WTC11 (cell line): ENCODE measurements at regions not wholly inside any gene's neighbourhood (a gene's known extent, or its start where the extent isn't known, plus 50 kb on each side); places are given as distances from the start of the nearest gene placed in this dataset.

ENCODE experiments used
- ATAC-seq: fragments of 200-7000 bp; cut with Tn5 transposase; 2 replicates; pipeline ENCODE4 v1.10.0; 2021; ENCODE audit warnings: mild to moderate bottlenecking, moderate library complexity
- CTCF ChIA-PET: fragments of 300-600 bp; sonication (Branson Sonifier 250); formaldehyde crosslinking; loops from one replicate; lab custom pipeline; 2021; ENCODE audit warnings: antibody characterized with exemption; lab: Charles Lee
- POLR2A ChIA-PET: fragments of 350-600 bp; sonication (Branson Sonifier 250); formaldehyde crosslinking; loops from one replicate; lab custom pipeline; 2021; ENCODE audit warnings: antibody characterized with exemption; lab: Charles Lee
- DNase-seq: peaks from one replicate; pipeline ENCODE4 v3.0.0; 2021; ENCODE audit warnings: low spot score
- H3K27ac Mint-ChIP-seq: 2 replicates; pipeline ENCODE4 v1.8.0; 2021; ENCODE audit warnings: mixed read lengths
- H3K27me3 Mint-ChIP-seq: 2 replicates; pipeline ENCODE4 v1.8.0; 2021; ENCODE audit warnings: low read depth, mild to moderate bottlenecking, moderate library complexity, mixed read lengths
- H3K36me3 Mint-ChIP-seq: 2 replicates; pipeline ENCODE4 v1.8.0; 2021; ENCODE audit warnings: mixed read lengths
- H3K4me1 Mint-ChIP-seq: 2 replicates; pipeline ENCODE4 v1.8.0; 2022; ENCODE audit warnings: mixed read lengths
- H3K4me3 Mint-ChIP-seq: 2 replicates; pipeline ENCODE4 v1.8.0; 2021; ENCODE audit warnings: mild to moderate bottlenecking, moderate library complexity, mixed read lengths
- H3K9me3 Mint-ChIP-seq: 2 replicates; pipeline ENCODE4 v1.8.0; 2021; ENCODE audit warnings: mixed read lengths
- ATF1 ChIP-seq: sonication (generic); formaldehyde crosslinking; IDR thresholded peaks from 2 replicates; pipeline ENCODE4 v1.8.1; 2023; ENCODE audit warnings: mild to moderate bottlenecking, moderate library complexity, missing genetic modification reagents
- ETV6 ChIP-seq: sonication (generic); formaldehyde crosslinking; IDR thresholded peaks from 2 replicates; pipeline ENCODE4 v1.8.1; 2022; ENCODE audit warnings: mild to moderate bottlenecking, missing genetic modification reagents
- GRHL2 ChIP-seq: fragments of 250-450 bp; sonication (Bioruptor Pico); IDR thresholded peaks from 2 replicates; pipeline ENCODE4 v1.8.0; 2022; ENCODE audit warnings: mild to moderate bottlenecking, moderate library complexity; ENCODE audit not compliant: insufficient replicate concordance, severe bottlenecking
- IRF2 ChIP-seq: sonication (generic); formaldehyde crosslinking; IDR thresholded peaks from 2 replicates; pipeline ENCODE4 v1.8.0; 2022; ENCODE audit warnings: low read depth, missing genetic modification reagents, borderline replicate concordance
- JAZF1 ChIP-seq: fragments of 250-450 bp; sonication (Bioruptor Pico); IDR thresholded peaks from 2 replicates; pipeline ENCODE4 v1.9.0; 2021; ENCODE audit warnings: moderate library complexity, mild to moderate bottlenecking, inconsistent platforms
- JUN ChIP-seq: sonication (generic); formaldehyde crosslinking; IDR thresholded peaks from 2 replicates; pipeline ENCODE4 v1.8.0; 2023; ENCODE audit warnings: mild to moderate bottlenecking, missing genetic modification reagents
- KAT7 ChIP-seq: sonication (generic); formaldehyde crosslinking; IDR thresholded peaks from 2 replicates; pipeline ENCODE4 v1.8.1; 2023; ENCODE audit warnings: missing genetic modification reagents, mild to moderate bottlenecking, borderline replicate concordance
- MXD4 ChIP-seq: fragments of 250-450 bp; sonication (Bioruptor Pico); IDR thresholded peaks from 2 replicates; pipeline ENCODE4 v1.8.0; 2021; ENCODE audit warnings: mild to moderate bottlenecking, moderate library complexity, borderline replicate concordance
- MYBL2 ChIP-seq: sonication (generic); formaldehyde crosslinking; IDR thresholded peaks from 2 replicates; pipeline ENCODE4 v1.8.1; 2023; ENCODE audit warnings: mild to moderate bottlenecking, moderate library complexity, missing genetic modification reagents
- NFYB ChIP-seq: sonication (generic); formaldehyde crosslinking; conservative IDR thresholded peaks from 2 replicates; pipeline ENCODE4 v1.8.0; 2022; ENCODE audit warnings: low read depth, missing genetic modification reagents
- NR2C2 ChIP-seq: sonication (generic); formaldehyde crosslinking; IDR thresholded peaks from 2 replicates; pipeline ENCODE4 v1.8.0; 2022; ENCODE audit warnings: mild to moderate bottlenecking, missing genetic modification reagents
- OVOL2 ChIP-seq: fragments of 250-450 bp; sonication (Bioruptor Pico); IDR thresholded peaks from 2 replicates; pipeline ENCODE4 v1.9.0; 2021; ENCODE audit warnings: mild to moderate bottlenecking, borderline replicate concordance
- PRRX2 ChIP-seq: fragments of 250-450 bp; sonication (Bioruptor Pico); IDR thresholded peaks from 2 replicates; pipeline ENCODE4 v1.8.0; 2021; ENCODE audit warnings: mild to moderate bottlenecking
- SMAD4 ChIP-seq: sonication (generic); formaldehyde crosslinking; IDR thresholded peaks from 2 replicates; pipeline ENCODE4 v1.8.0; 2022; ENCODE audit warnings: mild to moderate bottlenecking, missing genetic modification reagents
- TCF7 ChIP-seq: sonication (generic); formaldehyde crosslinking; IDR thresholded peaks from 2 replicates; pipeline ENCODE4 v1.8.0; 2022; ENCODE audit warnings: mild to moderate bottlenecking, low read depth, missing genetic modification reagents, moderate library complexity
- TEAD4 ChIP-seq: sonication (generic); formaldehyde crosslinking; IDR thresholded peaks from 2 replicates; pipeline ENCODE4 v1.8.0; 2022; ENCODE audit warnings: mild to moderate bottlenecking, missing genetic modification reagents
- ZBTB21 ChIP-seq: sonication (generic); formaldehyde crosslinking; IDR thresholded peaks from 2 replicates; pipeline ENCODE4 v1.8.1; 2023; ENCODE audit warnings: mild to moderate bottlenecking, missing genetic modification reagents, borderline replicate concordance
- ZNF263 ChIP-seq: sonication (generic); formaldehyde crosslinking; IDR thresholded peaks from 2 replicates; pipeline ENCODE4 v1.8.1; 2022; ENCODE audit warnings: low read depth, mild to moderate bottlenecking, moderate library complexity, missing genetic modification reagents
- ZNF317 ChIP-seq: sonication (generic); formaldehyde crosslinking; IDR thresholded peaks from 2 replicates; pipeline ENCODE4 v1.8.1; 2023; ENCODE audit warnings: low read depth, mild to moderate bottlenecking, moderate library complexity, missing genetic modification reagents, borderline replicate concordance
- ZNF671 ChIP-seq: fragments of 250-450 bp; sonication (Bioruptor Pico); IDR thresholded peaks from 2 replicates; pipeline ENCODE4 v1.8.0; 2021; ENCODE audit warnings: mild to moderate bottlenecking
- TF ChIP-seq, protein P1 (sequence below): sonication (generic); formaldehyde crosslinking; IDR thresholded peaks from 2 replicates; pipeline ENCODE4 v1.8.0; 2022; ENCODE audit warnings: mild to moderate bottlenecking, missing genetic modification reagents
- TF ChIP-seq, protein P2 (sequence below): sonication (generic); formaldehyde crosslinking; IDR thresholded peaks from 2 replicates; pipeline ENCODE4 v1.8.1; 2022; ENCODE audit warnings: low read depth, mild to moderate bottlenecking, moderate library complexity, missing genetic modification reagents, borderline replicate concordance
- TF ChIP-seq, protein P3 (sequence below): sonication (generic); formaldehyde crosslinking; IDR thresholded peaks from 2 replicates; pipeline ENCODE4 v1.8.0; 2022; ENCODE audit warnings: mild to moderate bottlenecking, missing genetic modification reagents
- TF ChIP-seq, protein P4 (sequence below): sonication (generic); formaldehyde crosslinking; conservative IDR thresholded peaks from 2 replicates; pipeline ENCODE4 v1.8.1; 2023; ENCODE audit warnings: mild to moderate bottlenecking, low read depth, missing genetic modification reagents, moderate library complexity
- TF ChIP-seq, protein P5 (sequence below): fragments of 250-450 bp; sonication (Bioruptor Pico); IDR thresholded peaks from 2 replicates; pipeline ENCODE4 v2.1.2; 2022; ENCODE audit warnings: mild to moderate bottlenecking, moderate library complexity

DNA sequence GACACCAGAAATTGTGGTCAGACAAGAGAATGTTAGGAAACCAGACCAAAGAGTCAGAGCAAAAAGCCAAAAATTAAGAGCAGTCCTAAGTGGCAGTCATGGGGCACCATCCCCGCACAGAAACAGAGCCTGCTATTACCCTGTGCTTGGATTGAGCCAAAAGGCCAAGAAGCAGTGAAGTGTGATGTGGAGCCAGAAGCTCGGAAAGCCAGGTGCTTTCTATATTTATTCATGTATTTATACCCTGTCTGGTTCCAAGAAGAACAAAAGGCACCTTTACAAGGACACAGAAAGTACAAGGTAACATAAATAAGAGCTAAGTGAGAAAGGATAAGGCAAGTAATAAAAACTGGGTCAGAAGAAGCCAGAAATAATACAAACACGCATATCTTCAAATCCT, 336.2 kb upstream of the CNR1 start:
- H3K4me1 Mint-ChIP-seq, result no peaks in the 10 kb centered on the region

DNA sequence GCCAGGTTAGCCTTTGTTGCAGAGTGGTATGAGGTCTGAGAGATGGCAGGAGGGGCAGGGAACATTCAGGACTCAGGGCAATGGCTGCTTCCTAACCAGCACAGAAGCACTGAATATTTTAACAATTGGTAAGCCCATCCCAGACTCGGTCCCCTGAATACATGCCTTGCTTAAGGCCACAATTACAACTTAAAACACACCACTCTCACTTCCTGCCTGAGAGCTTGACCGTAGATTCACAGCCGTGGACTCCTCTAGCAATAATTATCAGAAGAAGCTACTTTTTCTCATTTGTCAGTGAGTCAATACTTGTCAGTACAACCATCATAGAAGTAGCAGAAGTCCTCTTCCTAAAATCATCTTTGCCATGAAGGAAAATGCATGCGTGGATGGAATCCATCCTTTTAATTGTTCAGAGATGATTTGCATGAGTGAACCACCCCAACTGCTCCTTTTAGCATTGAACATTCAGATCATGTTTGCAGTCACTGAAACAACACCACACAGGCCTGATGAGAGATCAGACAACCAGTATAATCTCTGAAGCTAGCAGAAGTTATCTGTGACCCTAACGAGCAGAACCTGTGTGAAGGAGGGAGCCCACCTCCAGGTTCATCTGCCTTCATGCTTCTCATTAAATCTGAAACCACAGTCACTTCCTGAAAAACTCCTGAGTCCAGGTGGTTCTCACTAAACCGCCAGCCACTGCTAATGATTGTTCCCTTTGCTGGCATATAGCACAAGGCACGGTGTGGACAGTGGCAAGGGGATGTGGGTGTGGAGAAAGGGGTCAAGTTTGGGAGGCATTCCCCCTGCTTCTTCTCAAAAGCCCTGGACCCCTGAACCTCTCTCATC, 333.9 kb upstream of the CNR1 start:
- H3K4me1 Mint-ChIP-seq, result peaks cover 5% of the 10 kb centered on the region; the same call in 1 of the 2 replicates
- TF ChIP-seq ZBTB21 (CRISPR knock-in tag), result no peak
- no peak for TF ChIP-seq JAZF1 (CRISPR knock-in tag)
- TF ChIP-seq, protein P1, sequence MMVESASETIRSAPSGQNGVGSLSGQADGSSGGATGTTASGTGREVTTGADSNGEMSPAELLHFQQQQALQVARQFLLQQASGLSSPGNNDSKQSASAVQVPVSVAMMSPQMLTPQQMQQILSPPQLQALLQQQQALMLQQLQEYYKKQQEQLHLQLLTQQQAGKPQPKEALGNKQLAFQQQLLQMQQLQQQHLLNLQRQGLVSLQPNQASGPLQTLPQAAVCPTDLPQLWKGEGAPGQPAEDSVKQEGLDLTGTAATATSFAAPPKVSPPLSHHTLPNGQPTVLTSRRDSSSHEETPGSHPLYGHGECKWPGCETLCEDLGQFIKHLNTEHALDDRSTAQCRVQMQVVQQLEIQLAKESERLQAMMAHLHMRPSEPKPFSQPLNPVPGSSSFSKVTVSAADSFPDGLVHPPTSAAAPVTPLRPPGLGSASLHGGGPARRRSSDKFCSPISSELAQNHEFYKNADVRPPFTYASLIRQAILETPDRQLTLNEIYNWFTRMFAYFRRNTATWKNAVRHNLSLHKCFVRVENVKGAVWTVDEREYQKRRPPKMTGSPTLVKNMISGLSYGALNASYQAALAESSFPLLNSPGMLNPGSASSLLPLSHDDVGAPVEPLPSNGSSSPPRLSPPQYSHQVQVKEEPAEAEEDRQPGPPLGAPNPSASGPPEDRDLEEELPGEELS (CRISPR knock-in tag), result no peak
- TF ChIP-seq ZNF263 (CRISPR knock-in tag), result no peak
- no peak for TF ChIP-seq GRHL2 (CRISPR knock-in tag)
- ATAC-seq, result no peak

More for the DNA sequence above, 336.2 kb upstream of the CNR1 start:
- H3K9me3 Mint-ChIP-seq, result peaks cover 20% of the 10 kb centered on the region
- CTCF ChIA-PET, result no interaction called here
- peaks cover 4% of the 10 kb centered on the region for H3K36me3 Mint-ChIP-seq
- H3K27me3 Mint-ChIP-seq, result no peaks in the 10 kb centered on the region
- DNase-seq (no peak), ATAC-seq (no peak)
- TF ChIP-seq, protein P2, sequence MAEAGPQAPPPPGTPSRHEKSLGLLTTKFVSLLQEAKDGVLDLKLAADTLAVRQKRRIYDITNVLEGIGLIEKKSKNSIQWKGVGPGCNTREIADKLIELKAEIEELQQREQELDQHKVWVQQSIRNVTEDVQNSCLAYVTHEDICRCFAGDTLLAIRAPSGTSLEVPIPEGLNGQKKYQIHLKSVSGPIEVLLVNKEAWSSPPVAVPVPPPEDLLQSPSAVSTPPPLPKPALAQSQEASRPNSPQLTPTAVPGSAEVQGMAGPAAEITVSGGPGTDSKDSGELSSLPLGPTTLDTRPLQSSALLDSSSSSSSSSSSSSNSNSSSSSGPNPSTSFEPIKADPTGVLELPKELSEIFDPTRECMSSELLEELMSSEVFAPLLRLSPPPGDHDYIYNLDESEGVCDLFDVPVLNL (CRISPR knock-in tag), result no peak
- TF ChIP-seq, protein P3, sequence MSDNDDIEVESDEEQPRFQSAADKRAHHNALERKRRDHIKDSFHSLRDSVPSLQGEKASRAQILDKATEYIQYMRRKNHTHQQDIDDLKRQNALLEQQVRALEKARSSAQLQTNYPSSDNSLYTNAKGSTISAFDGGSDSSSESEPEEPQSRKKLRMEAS, result no peak
- TF ChIP-seq MYBL2 (CRISPR knock-in tag) (no peak), NR2C2 (CRISPR knock-in tag) (no peak), ZNF317 (no peak), TCF7 (CRISPR knock-in tag) (no peak), ATF1 (no peak), MXD4 (CRISPR knock-in tag) (no peak), ZNF671 (no peak), JUN (CRISPR knock-in tag) (no peak), ETV6 (no peak), TEAD4 (CRISPR knock-in tag) (no peak), SMAD4 (CRISPR knock-in tag) (no peak), IRF2 (CRISPR knock-in tag) (no peak), KAT7 (CRISPR knock-in tag) (no peak), PRRX2 (no peak), NFYB (CRISPR knock-in tag) (no peak), OVOL2 (CRISPR knock-in tag) (no peak)
- TF ChIP-seq, protein P4, sequence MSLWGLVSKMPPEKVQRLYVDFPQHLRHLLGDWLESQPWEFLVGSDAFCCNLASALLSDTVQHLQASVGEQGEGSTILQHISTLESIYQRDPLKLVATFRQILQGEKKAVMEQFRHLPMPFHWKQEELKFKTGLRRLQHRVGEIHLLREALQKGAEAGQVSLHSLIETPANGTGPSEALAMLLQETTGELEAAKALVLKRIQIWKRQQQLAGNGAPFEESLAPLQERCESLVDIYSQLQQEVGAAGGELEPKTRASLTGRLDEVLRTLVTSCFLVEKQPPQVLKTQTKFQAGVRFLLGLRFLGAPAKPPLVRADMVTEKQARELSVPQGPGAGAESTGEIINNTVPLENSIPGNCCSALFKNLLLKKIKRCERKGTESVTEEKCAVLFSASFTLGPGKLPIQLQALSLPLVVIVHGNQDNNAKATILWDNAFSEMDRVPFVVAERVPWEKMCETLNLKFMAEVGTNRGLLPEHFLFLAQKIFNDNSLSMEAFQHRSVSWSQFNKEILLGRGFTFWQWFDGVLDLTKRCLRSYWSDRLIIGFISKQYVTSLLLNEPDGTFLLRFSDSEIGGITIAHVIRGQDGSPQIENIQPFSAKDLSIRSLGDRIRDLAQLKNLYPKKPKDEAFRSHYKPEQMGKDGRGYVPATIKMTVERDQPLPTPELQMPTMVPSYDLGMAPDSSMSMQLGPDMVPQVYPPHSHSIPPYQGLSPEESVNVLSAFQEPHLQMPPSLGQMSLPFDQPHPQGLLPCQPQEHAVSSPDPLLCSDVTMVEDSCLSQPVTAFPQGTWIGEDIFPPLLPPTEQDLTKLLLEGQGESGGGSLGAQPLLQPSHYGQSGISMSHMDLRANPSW, result no peak
- TF ChIP-seq, protein P5, sequence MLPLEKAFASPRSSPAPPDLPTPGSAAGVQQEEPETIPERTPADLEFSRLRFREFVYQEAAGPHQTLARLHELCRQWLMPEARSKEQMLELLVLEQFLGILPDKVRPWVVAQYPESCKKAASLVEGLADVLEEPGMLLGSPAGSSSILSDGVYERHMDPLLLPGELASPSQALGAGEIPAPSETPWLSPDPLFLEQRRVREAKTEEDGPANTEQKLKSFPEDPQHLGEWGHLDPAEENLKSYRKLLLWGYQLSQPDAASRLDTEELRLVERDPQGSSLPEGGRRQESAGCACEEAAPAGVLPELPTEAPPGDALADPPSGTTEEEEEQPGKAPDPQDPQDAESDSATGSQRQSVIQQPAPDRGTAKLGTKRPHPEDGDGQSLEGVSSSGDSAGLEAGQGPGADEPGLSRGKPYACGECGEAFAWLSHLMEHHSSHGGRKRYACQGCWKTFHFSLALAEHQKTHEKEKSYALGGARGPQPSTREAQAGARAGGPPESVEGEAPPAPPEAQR (CRISPR knock-in tag), result no peak
- TF ChIP-seq, all 79 proteins: peak for 0
- POLR2A ChIA-PET, result no interaction called here
- Mint-ChIP-seq H3K4me3 (no peak overlapping the region), H3K27ac (no peak overlapping the region)

More for the DNA sequence above, 333.9 kb upstream of the CNR1 start:
- Mint-ChIP-seq H3K27me3 (no peaks in the 10 kb centered on the region), H3K36me3 (no peaks in the 10 kb centered on the region; the same call in 1 of the 2 replicates), H3K4me3 (no peak overlapping the region), H3K27ac (no peak overlapping the region), H3K9me3 (peaks cover 10% of the 10 kb centered on the region)
- no peak for DNase-seq
- ChIA-PET POLR2A (no interaction called here), CTCF (no interaction called here)
